ENCODE measurements at regions not wholly inside any gene's neighbourhood (a gene's known extent, or its start where the extent isn't known, plus 50 kb on each side); places are given as distances from the start of the nearest gene placed in this dataset.
"Not testable (repeated sequence)": the region's sequence is repeated elsewhere in the genome, so short reads cannot be mapped to it uniquely, and the experiment has no call there.

- Histone ChIP-seq H3K27ac (ENCODE audit: low read depth in 2 of 2, low read length in 2 of 2) (no peak overlapping the region), H3K27me3 (ENCODE audit: control insufficient read depth in 2 of 2, insufficient read depth in 2 of 2, low read length in 2 of 2) (peaks cover 0 to 5% of the 10 kb centered on the region in 2 donors), H3K36me3 (ENCODE audit: control insufficient read depth in 2 of 2, insufficient read depth in 2 of 2, low read length in 2 of 2) (no peaks in the 10 kb centered on the region), H3K4me3 (ENCODE audit: low read length in 2 of 2) (no peak overlapping the region), H3K9me3 (ENCODE audit: control insufficient read depth in 2 of 2, low read length in 2 of 2) (no peaks in the 10 kb centered on the region), H3K9ac (ENCODE audit: low read depth in 1 of 2, low read length in 2 of 2) (peak overlapping the region in 1 of 2 donors; percentile 8), H3K4me1 (ENCODE audit: control insufficient read depth in 2 of 2, insufficient read depth in 2 of 2, low read length in 2 of 2) (no peaks in the 10 kb centered on the region)
Measured at GRCh38 chr14:99995700-99996356, 69.4 kb upstream of the EVL start.

- H3K4me1 ChIP-seq (ENCODE audit: control insufficient read depth in 2 of 2, insufficient read depth in 2 of 2, low read length in 2 of 2), result no peaks in the 10 kb centered on the region
- no peak overlapping the region for H3K4me3 ChIP-seq (ENCODE audit: low read length in 2 of 2)
- no peaks in the 10 kb centered on the region for H3K36me3 ChIP-seq (ENCODE audit: control insufficient read depth in 2 of 2, insufficient read depth in 2 of 2, low read length in 2 of 2)
Measured at GRCh38 chr14:99996951-99997571, 68.2 kb upstream of the EVL start.

GRCh38 chr14:100000398-100000797 is 64.8 kb upstream of the EVL start:
- H3K4me1 ChIP-seq (ENCODE audit: control insufficient read depth in 2 of 2, insufficient read depth in 2 of 2, low read length in 2 of 2); H3K36me3 ChIP-seq (ENCODE audit: control insufficient read depth in 2 of 2, insufficient read depth in 2 of 2, low read length in 2 of 2); H3K27me3 ChIP-seq (ENCODE audit: control insufficient read depth in 2 of 2, insufficient read depth in 2 of 2, low read length in 2 of 2): not testable (repeated sequence)

More at GRCh38 chr14:99996951-99997571, 68.2 kb upstream of the EVL start:
- H3K27ac ChIP-seq (ENCODE audit: low read depth in 2 of 2, low read length in 2 of 2), result no peak overlapping the region
- H3K9me3 ChIP-seq (ENCODE audit: control insufficient read depth in 2 of 2, low read length in 2 of 2), result no peaks in the 10 kb centered on the region
- H3K27me3 ChIP-seq (ENCODE audit: control insufficient read depth in 2 of 2, insufficient read depth in 2 of 2, low read length in 2 of 2), result peaks cover 0 to 5% of the 10 kb centered on the region in 2 donors
- no peak overlapping the region for H3K9ac ChIP-seq (ENCODE audit: low read depth in 1 of 2, low read length in 2 of 2)

GRCh38 chr14:100004392-100004791 is 60.8 kb upstream of the EVL start:
- Histone ChIP-seq H3K27me3 (ENCODE audit: control insufficient read depth in 2 of 2, insufficient read depth in 2 of 2, low read length in 2 of 2) (no peaks in the 10 kb centered on the region), H3K9ac (ENCODE audit: low read depth in 1 of 2, low read length in 2 of 2) (no peak overlapping the region), H3K36me3 (ENCODE audit: control insufficient read depth in 2 of 2, insufficient read depth in 2 of 2, low read length in 2 of 2) (no peaks in the 10 kb centered on the region), H3K4me3 (ENCODE audit: low read length in 2 of 2) (no peak overlapping the region), H3K4me1 (ENCODE audit: control insufficient read depth in 2 of 2, insufficient read depth in 2 of 2, low read length in 2 of 2) (no peaks in the 10 kb centered on the region), H3K27ac (ENCODE audit: low read depth in 2 of 2, low read length in 2 of 2) (no peak overlapping the region), H3K9me3 (ENCODE audit: control insufficient read depth in 2 of 2, low read length in 2 of 2) (peaks cover 0 to 2% of the 10 kb centered on the region in 2 donors)

More at GRCh38 chr14:100000398-100000797, 64.8 kb upstream of the EVL start:
- not testable (repeated sequence) for H3K9me3 ChIP-seq (ENCODE audit: control insufficient read depth in 2 of 2, low read length in 2 of 2); H3K4me3 ChIP-seq (ENCODE audit: low read length in 2 of 2); H3K9ac ChIP-seq (ENCODE audit: low read depth in 1 of 2, low read length in 2 of 2); H3K27ac ChIP-seq (ENCODE audit: low read depth in 2 of 2, low read length in 2 of 2)

GRCh38 chr14:100007254-100007653 is 58.0 kb upstream of the EVL start:
- H3K9ac ChIP-seq (ENCODE audit: low read depth in 1 of 2, low read length in 2 of 2), result no peak overlapping the region
- H3K36me3 ChIP-seq (ENCODE audit: control insufficient read depth in 2 of 2, insufficient read depth in 2 of 2, low read length in 2 of 2), result no peaks in the 10 kb centered on the region
- H3K9me3 ChIP-seq (ENCODE audit: control insufficient read depth in 2 of 2, low read length in 2 of 2), result peaks cover 0 to 2% of the 10 kb centered on the region in 2 donors
- H3K27me3 ChIP-seq (ENCODE audit: control insufficient read depth in 2 of 2, insufficient read depth in 2 of 2, low read length in 2 of 2), result no peaks in the 10 kb centered on the region
- H3K4me3 ChIP-seq (ENCODE audit: low read length in 2 of 2), result no peak overlapping the region
- H3K27ac ChIP-seq (ENCODE audit: low read depth in 2 of 2, low read length in 2 of 2), result no peak overlapping the region
- H3K4me1 ChIP-seq (ENCODE audit: control insufficient read depth in 2 of 2, insufficient read depth in 2 of 2, low read length in 2 of 2), result no peaks in the 10 kb centered on the region

- H3K9ac ChIP-seq (ENCODE audit: low read depth in 1 of 2, low read length in 2 of 2); H3K4me1 ChIP-seq (ENCODE audit: control insufficient read depth in 2 of 2, insufficient read depth in 2 of 2, low read length in 2 of 2); H3K27ac ChIP-seq (ENCODE audit: low read depth in 2 of 2, low read length in 2 of 2); H3K9me3 ChIP-seq (ENCODE audit: control insufficient read depth in 2 of 2, low read length in 2 of 2); H3K36me3 ChIP-seq (ENCODE audit: control insufficient read depth in 2 of 2, insufficient read depth in 2 of 2, low read length in 2 of 2); H3K27me3 ChIP-seq (ENCODE audit: control insufficient read depth in 2 of 2, insufficient read depth in 2 of 2, low read length in 2 of 2); H3K4me3 ChIP-seq (ENCODE audit: low read length in 2 of 2): not testable (repeated sequence)
Measured at GRCh38 chr14:100009802-100010201, 55.4 kb upstream of the EVL start.

- Histone ChIP-seq H3K9me3 (ENCODE audit: control insufficient read depth in 2 of 2, low read length in 2 of 2) (no peaks in the 10 kb centered on the region), H3K9ac (ENCODE audit: low read depth in 1 of 2, low read length in 2 of 2) (no peak overlapping the region), H3K36me3 (ENCODE audit: control insufficient read depth in 2 of 2, insufficient read depth in 2 of 2, low read length in 2 of 2) (no peaks in the 10 kb centered on the region), H3K27ac (ENCODE audit: low read depth in 2 of 2, low read length in 2 of 2) (no peak overlapping the region), H3K27me3 (ENCODE audit: control insufficient read depth in 2 of 2, insufficient read depth in 2 of 2, low read length in 2 of 2) (no peaks in the 10 kb centered on the region), H3K4me3 (ENCODE audit: low read length in 2 of 2) (no peak overlapping the region), H3K4me1 (ENCODE audit: control insufficient read depth in 2 of 2, insufficient read depth in 2 of 2, low read length in 2 of 2) (peaks cover 0 to 2% of the 10 kb centered on the region in 2 donors)
Measured at GRCh38 chr14:100010679-100011078, 54.5 kb upstream of the EVL start.

- Histone ChIP-seq H3K27me3 (ENCODE audit: control insufficient read depth in 2 of 2, insufficient read depth in 2 of 2, low read length in 2 of 2) (no peaks in the 10 kb centered on the region), H3K4me3 (ENCODE audit: low read length in 2 of 2) (no peak overlapping the region), H3K9me3 (ENCODE audit: control insufficient read depth in 2 of 2, low read length in 2 of 2) (no peaks in the 10 kb centered on the region), H3K4me1 (ENCODE audit: control insufficient read depth in 2 of 2, insufficient read depth in 2 of 2, low read length in 2 of 2) (peaks cover 0 to 2% of the 10 kb centered on the region in 2 donors), H3K9ac (ENCODE audit: low read depth in 1 of 2, low read length in 2 of 2) (no peak overlapping the region), H3K27ac (ENCODE audit: low read depth in 2 of 2, low read length in 2 of 2) (no peak overlapping the region), H3K36me3 (ENCODE audit: control insufficient read depth in 2 of 2, insufficient read depth in 2 of 2, low read length in 2 of 2) (no peaks in the 10 kb centered on the region)
Measured at GRCh38 chr14:100011628-100012325, 53.4 kb upstream of the EVL start.

- Histone ChIP-seq H3K4me3 (ENCODE audit: low read length in 2 of 2) (no peak overlapping the region), H3K9me3 (ENCODE audit: control insufficient read depth in 2 of 2, low read length in 2 of 2) (no peaks in the 10 kb centered on the region), H3K4me1 (ENCODE audit: control insufficient read depth in 2 of 2, insufficient read depth in 2 of 2, low read length in 2 of 2) (peaks cover 0 to 2% of the 10 kb centered on the region in 2 donors), H3K27ac (ENCODE audit: low read depth in 2 of 2, low read length in 2 of 2) (no peak overlapping the region), H3K9ac (ENCODE audit: low read depth in 1 of 2, low read length in 2 of 2) (no peak overlapping the region), H3K27me3 (ENCODE audit: control insufficient read depth in 2 of 2, insufficient read depth in 2 of 2, low read length in 2 of 2) (no peaks in the 10 kb centered on the region), H3K36me3 (ENCODE audit: control insufficient read depth in 2 of 2, insufficient read depth in 2 of 2, low read length in 2 of 2) (no peaks in the 10 kb centered on the region)
Measured at GRCh38 chr14:100012478-100013327, 52.5 kb upstream of the EVL start.

Data from mucosa of rectum (tissue), 2 donors.